DMS53 treated with DMSO at 0.1 percent for 48 hours (cell line): ENCODE measurements at regions not wholly inside any gene's neighbourhood (a gene's known extent, or its start where the extent isn't known, plus 50 kb on each side); places are given as distances from the start of the nearest gene placed in this dataset.

Source experiments
- DNase-seq: peaks from one replicate; lab custom pipeline; 2025; ENCODE audit not compliant: unreplicated experiment; lab: John Stamatoyannopoulos, UW

DNA sequence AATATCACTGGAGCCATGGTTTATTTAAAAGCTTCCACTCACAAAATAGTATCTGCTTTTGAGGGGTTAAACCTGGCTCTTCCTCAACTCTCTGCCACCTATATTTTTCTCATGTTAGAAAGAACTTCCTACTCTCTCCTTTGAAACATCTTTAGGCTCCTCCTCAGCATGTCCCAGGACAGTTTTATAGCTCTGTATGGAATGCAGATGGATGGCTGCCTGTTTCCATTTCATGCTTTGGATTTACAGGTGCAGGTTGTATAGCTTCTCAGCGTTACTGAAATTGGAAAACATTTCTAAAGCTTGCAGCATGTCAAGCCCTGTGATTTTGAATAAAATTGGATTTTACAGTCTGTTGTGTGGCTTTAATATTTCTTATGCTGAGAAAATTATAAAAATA is 314.0 kb downstream of the NDFIP2 start:
- no peak for DNase-seq

GRCh38 chr13:79792716-79793115 is 311.8 kb downstream of the NDFIP2 start:
- DNase-seq = no peak

GRCh38 chr13:79791471-79792042 is 310.6 kb downstream of the NDFIP2 start:
- no peak for DNase-seq

DNA sequence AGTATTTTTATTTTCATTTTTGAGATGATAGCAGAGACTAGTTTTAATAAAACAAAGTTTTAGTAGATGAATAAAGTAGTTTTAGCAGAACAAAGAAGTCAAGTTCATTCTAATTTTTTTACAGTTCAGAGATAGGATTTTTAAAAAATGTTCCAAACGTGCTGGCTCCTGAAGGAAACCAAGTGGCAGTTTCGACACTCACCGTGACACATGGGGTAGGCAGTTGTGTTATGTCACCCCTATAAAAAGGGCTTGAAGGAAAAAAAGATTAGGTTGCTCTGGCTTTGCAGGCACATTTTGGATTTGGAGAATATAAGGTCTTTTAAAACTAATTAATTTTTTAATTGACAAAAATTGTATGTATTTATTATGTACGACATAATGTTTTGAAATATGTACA is 305.2 kb downstream of the NDFIP2 start:
- no peak for DNase-seq

DNA sequence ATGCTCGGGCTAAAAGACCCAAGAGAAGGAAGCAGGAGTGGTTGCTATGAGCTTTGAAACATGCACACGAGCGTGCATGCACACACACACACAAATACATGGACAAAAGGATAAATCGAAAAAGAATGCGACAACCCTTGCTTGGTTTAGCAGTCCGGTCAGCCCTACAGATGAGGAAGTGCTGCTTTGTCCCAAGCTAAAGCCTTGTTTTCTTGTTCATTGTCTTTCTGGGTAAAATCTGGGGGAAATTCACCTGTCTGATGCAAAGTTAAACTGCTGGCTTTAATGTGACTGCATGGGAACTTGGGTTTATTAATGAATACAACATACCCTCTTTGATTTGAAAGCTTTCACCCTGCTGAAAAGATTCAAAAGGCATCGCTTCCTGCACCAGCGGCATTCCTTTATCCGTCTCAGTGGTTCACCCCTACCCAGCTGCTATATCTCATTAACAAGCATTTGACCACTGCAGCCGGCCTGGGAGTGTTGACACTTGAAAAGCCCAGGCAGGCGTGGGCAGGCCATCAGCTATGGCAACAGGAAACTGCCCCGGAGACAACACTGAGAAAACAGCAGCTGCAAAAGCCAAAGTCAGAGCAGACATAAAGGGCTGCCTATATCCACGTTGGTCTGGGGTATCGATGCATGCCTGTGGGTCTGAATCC is 301.7 kb downstream of the NDFIP2 start:
- peak; percentile 40 for DNase-seq

DNA sequence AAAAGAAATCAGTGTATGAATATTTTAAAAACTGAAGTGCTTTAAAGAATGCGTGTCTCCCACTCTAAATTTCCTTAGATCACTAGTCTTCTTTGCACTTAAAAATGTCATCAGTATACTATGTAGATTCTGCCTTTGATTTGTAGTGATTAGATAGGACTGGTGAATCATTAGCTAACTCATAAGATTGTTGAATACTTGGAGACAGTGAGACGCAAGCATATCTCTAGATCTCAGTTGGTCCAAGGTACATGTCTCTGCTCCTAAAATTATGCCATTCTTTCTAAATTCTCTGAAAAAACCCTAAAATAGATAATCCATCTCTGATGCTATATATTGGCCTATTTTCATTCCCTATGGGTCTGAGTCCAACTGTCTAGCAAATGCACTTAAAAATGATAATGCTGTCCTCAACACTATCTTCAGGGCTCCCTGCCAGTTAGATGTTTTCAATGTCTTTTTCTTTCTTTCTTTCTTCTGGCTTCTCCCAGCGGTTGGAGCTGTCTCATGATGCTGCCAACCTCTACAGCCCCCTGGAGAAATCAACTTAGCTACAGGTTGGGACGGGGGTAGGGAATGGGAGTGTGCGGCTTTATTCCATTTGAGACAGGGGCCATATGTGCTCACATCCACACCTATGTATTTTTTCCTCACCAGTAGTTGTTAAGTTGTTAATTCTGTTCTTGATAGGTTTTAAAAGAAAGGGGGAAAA is 301.0 kb downstream of the NDFIP2 start:
- no peak for DNase-seq

GRCh38 chr13:79780240-79780639 is 299.3 kb downstream of the NDFIP2 start:
- DNase-seq = no peak

DNA sequence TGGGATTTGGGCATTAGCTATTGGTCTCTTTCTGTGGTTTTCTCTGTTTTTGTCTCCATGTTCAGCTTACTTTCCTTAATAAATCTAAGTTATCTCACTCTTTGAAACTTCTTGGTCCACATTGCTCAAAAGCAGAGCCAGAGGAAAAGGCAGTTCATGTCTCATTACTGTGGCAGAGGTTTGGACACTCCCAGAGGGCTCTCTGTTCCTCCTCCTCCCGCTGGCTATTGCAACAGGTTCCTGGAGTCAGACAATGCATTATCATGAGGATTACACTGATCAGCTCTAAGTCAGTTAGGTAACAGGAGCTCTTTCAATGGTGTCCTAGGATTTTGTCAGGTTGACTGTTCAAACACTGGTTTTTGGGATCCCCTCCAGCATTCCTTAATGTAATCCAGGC is 298.8 kb downstream of the NDFIP2 start:
- DNase-seq = no peak

- DNase-seq = no peak
Measured at GRCh38 chr13:79778741-79779460, 297.9 kb downstream of the NDFIP2 start.

- DNase-seq = no peak
Measured at GRCh38 chr13:79777504-79777903, 296.5 kb downstream of the NDFIP2 start.

DNA sequence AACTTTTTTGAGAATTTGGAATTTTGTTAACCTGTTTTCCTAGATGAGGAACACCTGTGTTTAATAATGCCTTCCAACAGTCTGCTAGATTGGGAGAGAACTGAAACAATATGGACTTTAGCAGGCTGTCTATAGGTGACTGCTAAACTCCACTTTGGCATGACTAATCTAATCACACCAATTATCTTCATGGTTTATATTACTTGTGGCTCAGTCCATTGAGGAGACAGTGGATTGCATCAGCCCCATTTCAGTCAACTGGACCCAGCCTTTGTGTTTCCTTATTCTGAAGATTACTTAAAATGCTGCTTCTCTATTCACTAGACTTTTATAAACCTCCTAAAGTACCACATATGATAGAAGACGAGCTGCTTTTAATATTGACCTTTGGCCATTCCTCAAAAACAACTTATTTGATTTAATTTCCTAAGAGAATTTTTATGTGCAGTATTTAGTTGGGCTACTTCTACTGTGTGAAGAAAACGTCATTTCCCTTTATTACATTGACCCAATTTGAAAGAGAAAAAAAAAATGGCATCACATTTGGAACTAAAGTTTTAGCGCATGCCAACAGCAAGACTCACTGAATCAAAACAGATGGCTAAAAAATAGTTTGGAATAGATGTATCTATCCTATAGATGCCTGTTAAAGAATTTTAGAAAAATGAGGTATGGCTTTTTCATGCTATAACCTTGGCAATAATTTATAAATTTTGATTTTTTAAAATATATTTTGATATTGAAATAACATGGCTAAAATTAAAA is 295.8 kb downstream of the NDFIP2 start:
- no peak for DNase-seq

DNA sequence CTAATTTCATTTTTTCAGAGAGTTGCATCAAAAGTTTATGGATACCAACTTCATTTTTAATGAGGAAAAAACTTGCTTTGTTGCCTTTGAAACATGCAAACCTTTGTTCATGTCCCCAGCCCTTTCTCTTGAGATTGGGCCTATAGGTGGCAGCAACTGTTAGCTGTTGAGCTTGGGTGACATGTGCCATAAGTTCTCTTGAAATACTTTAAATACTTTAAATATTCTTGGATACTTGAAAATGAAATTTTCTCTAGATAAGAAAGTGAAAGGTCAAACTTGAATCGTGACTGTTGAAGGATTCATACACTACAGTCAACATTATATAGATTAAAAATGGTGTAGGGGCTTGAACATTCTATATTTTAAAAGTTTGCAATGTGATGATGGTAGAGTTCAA is 294.9 kb downstream of the NDFIP2 start:
- DNase-seq = no peak

GRCh38 chr13:79772811-79773210 is 291.9 kb downstream of the NDFIP2 start:
- DNase-seq = no peak

DNA sequence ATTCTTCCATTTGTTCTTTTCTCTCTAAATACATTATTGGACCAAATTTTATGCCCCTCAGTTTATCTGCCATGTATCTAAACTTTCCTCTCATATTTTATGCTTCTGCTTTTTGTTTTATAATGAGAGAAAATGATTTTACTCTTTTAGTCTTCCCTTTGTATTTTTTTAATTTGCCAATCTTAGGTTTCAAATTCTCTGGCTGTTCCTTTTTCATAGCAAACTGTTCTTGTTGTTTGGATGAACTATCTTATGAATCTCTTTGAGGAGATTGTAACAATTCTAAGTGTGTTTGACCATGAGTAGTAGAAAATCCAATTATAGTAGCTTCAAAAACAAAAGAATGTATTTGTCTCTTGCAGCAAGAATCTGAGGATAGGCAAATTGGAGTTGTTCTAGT is 290.5 kb downstream of the NDFIP2 start:
- DNase-seq = no peak

GRCh38 chr13:79770056-79770455 is 289.1 kb downstream of the NDFIP2 start:
- DNase-seq = no peak

GRCh38 chr13:79767126-79767525 is 286.2 kb downstream of the NDFIP2 start:
- no peak for DNase-seq

- no peak for DNase-seq
Measured at GRCh38 chr13:79765331-79765730, 284.4 kb downstream of the NDFIP2 start.

GRCh38 chr13:79749984-79750551 is 269.1 kb downstream of the NDFIP2 start:
- DNase-seq = no peak

- no peak for DNase-seq
Measured at GRCh38 chr13:79749566-79749965, 268.6 kb downstream of the NDFIP2 start.

DNA sequence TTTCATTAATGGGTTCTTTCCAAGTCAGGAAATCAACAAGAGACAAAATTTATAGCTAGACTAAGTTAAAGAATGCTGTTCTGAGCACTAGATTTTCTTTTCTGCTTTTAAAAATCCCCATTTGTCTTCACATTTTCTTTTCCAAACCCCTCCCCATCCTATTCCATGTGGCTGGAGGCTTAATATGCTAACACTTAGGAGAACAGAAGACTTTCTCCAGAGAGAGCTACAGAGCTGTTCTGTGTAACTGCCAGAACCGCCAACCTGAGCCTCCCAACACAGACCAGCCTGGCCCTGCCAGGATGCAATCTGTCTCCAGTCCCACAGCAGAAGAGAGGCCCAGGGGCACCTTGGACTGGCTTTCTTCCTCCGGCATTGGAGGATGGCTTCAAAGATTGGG is 264.1 kb downstream of the NDFIP2 start:
- no peak for DNase-seq

- no peak for DNase-seq
Measured at GRCh38 chr13:79742923-79743322, 262.0 kb downstream of the NDFIP2 start.
